ENCODE measurements at regions not wholly inside any gene's neighbourhood (a gene's known extent, or its start where the extent isn't known, plus 50 kb on each side); places are given as distances from the start of the nearest gene placed in this dataset.

GRCh38 chr11:28596816-28597215 lies 488.6 kb downstream of the METTL15 start:
- Histone ChIP-seq H3K27me3 (no peaks in the 10 kb centered on the region), H3K9me3 (no peaks in the 10 kb centered on the region), H3K36me3 (no peaks in the 10 kb centered on the region), H3K4me1 (no peaks in the 10 kb centered on the region), H3K4me3 (replicated peaks in 1 of 3) (no peak overlapping the region), H3K27ac (no peak overlapping the region)
- intact Hi-C loops (cut with DNase I), result no loop called here
- DNase-seq, result no peak
- 94 to 97% methylated on average over 2 of the region's 2 CpGs for WGBS, 2 donors
- TF ChIP-seq POLR2A (IDR thresholded peaks at IDR 0.05) (no peak), CTCF (IDR thresholded peaks at IDR 0.05) (no peak)

GRCh38 chr11:28592141-28592540 lies 484.0 kb downstream of the METTL15 start:
- Histone ChIP-seq H3K4me3 (replicated peaks in 1 of 3) (no peak overlapping the region), H3K4me1 (no peaks in the 10 kb centered on the region), H3K27me3 (no peaks in the 10 kb centered on the region), H3K36me3 (no peaks in the 10 kb centered on the region), H3K9me3 (no peaks in the 10 kb centered on the region), H3K27ac (no peak overlapping the region)
- DNase-seq, result no peak
- intact Hi-C loops (cut with DNase I), result no loop called here
- TF ChIP-seq CTCF (IDR thresholded peaks at IDR 0.05), result no peak
- no peak for TF ChIP-seq POLR2A (IDR thresholded peaks at IDR 0.05)

GRCh38 chr11:28584992-28585391 lies 476.8 kb downstream of the METTL15 start:
- Histone ChIP-seq H3K27ac (no peak overlapping the region), H3K36me3 (no peaks in the 10 kb centered on the region), H3K4me3 (replicated peaks in 1 of 3) (no peak overlapping the region), H3K9me3 (no peaks in the 10 kb centered on the region), H3K27me3 (no peaks in the 10 kb centered on the region), H3K4me1 (no peaks in the 10 kb centered on the region)
- no peak for DNase-seq
- intact Hi-C loops (cut with DNase I), result no loop called here
- no peak for TF ChIP-seq POLR2A (IDR thresholded peaks at IDR 0.05)
- TF ChIP-seq CTCF (IDR thresholded peaks at IDR 0.05), result no peak

- no peaks in the 10 kb centered on the region for H3K9me3 ChIP-seq
- H3K4me3 ChIP-seq (replicated peaks in 1 of 3), result no peak overlapping the region
- no peak overlapping the region for H3K27ac ChIP-seq
- intact Hi-C loops (cut with DNase I), result no loop called here
- TF ChIP-seq POLR2A (IDR thresholded peaks at IDR 0.05) (no peak), CTCF (IDR thresholded peaks at IDR 0.05) (no peak)
- H3K36me3 ChIP-seq, result no peaks in the 10 kb centered on the region
- H3K27me3 ChIP-seq, result no peaks in the 10 kb centered on the region
- no peaks in the 10 kb centered on the region for H3K4me1 ChIP-seq
- WGBS, 2 donors, result 62 to 74% methylated on average over 2 of the region's 2 CpGs
- DNase-seq, result no peak
Measured at GRCh38 chr11:28582506-28582905, 474.3 kb downstream of the METTL15 start.

- no peaks in the 10 kb centered on the region for H3K27me3 ChIP-seq
- H3K27ac ChIP-seq, result no peak overlapping the region
- no peaks in the 10 kb centered on the region for H3K4me1 ChIP-seq
- WGBS, 2 donors, result 87% methylated on average over 17 of the region's 17 CpGs
- no peak overlapping the region for H3K4me3 ChIP-seq (replicated peaks in 1 of 3)
- H3K9me3 ChIP-seq, result no peaks in the 10 kb centered on the region
- TF ChIP-seq POLR2A (IDR thresholded peaks at IDR 0.05), result no peak
- no peak for TF ChIP-seq CTCF (IDR thresholded peaks at IDR 0.05)
- no peak for DNase-seq
- H3K36me3 ChIP-seq, result no peaks in the 10 kb centered on the region
- intact Hi-C loops (cut with DNase I), result no loop called here
Measured at GRCh38 chr11:28581286-28582242, 473.4 kb downstream of the METTL15 start.

Measured in thyroid gland (tissue), 4 donors.